AG04449 (cell line): ENCODE measurements at regions not wholly inside any gene's neighbourhood (a gene's known extent, or its start where the extent isn't known, plus 50 kb on each side); places are given as distances from the start of the nearest gene placed in this dataset.
A peak's percentile ranks its signal among the peaks of the same experiment; 100 is the strongest.

Source experiments
- CTCF ChIA-PET: fragments of 350-600 bp; formaldehyde crosslinking; extraction: SDS; loops from one replicate; lab custom pipeline; 2021; ENCODE audit warnings: antibody characterized with exemption; lab: Yijun Ruan, JAX
- POLR2A ChIA-PET: fragments of 400-600, 350-600 bp; formaldehyde crosslinking; extraction: SDS; loops from one replicate; lab custom pipeline; 2020; ENCODE audit warnings: antibody characterized with exemption, inconsistent platforms; lab: Yijun Ruan, JAX
- DNase-seq: peaks from one replicate; pipeline ENCODE4 v3.0.0-alpha.2; 2010; ENCODE audit warnings: low read depth, low spot score
- H3K4me3 ChIP-seq: 2 replicates; pipeline ENCODE4 v1.5.1; 2011; ENCODE audit warnings: low read depth, mild to moderate bottlenecking, control low read depth, low read length
- CTCF ChIP-seq: IDR thresholded peaks from one replicate; pipeline ENCODE4 v1.5.1; 2011; ENCODE audit warnings: mild to moderate bottlenecking, moderate library complexity, low read length, control low read depth, inconsistent platforms; ENCODE audit not compliant: insufficient read depth; ENCODE audit errors: missing control alignments

GRCh38 chr6:27838945-27839625, 73.1 kb downstream of the OR2B2 start:
- DNase-seq, result no peak
- H3K4me3 ChIP-seq, result peak overlapping the region; percentile 70
- CTCF ChIA-PET, result interaction anchor here (1.2 to 8.0 kb wide), 4 partner anchors 20 to 56 kb away, joined by 4 to 58 read pairs (median 10); a partner anchor contains a TSS
- TF ChIP-seq CTCF, result no peak
- POLR2A ChIA-PET, result interaction anchor here (1.0 to 6.6 kb wide), 14 partner anchors 10 to 1716 kb away, joined by 3 to 160 read pairs (median 12); a partner anchor contains a TSS

GRCh38 chr6:27838058-27838944, 73.9 kb downstream of the OR2B2 start:
- TF ChIP-seq CTCF, result no peak

GRCh38 chr6:27837625-27838057, 74.6 kb downstream of the OR2B2 start:
- CTCF ChIA-PET, result interaction anchor here (0.6 to 8.0 kb wide), 9 partner anchors 13 to 1811 kb away, joined by 3 to 58 read pairs (median 5); a partner anchor contains a TSS
- no peak for TF ChIP-seq CTCF
- POLR2A ChIA-PET, result interaction anchor here (0.6 to 6.6 kb wide), 19 partner anchors 10 to 1805 kb away, joined by 3 to 160 read pairs (median 6); a partner anchor contains a TSS
- peak overlapping the region; percentile 77 for H3K4me3 ChIP-seq
- no peak for DNase-seq

More at GRCh38 chr6:27838058-27838944, 73.9 kb downstream of the OR2B2 start:
- H3K4me3 ChIP-seq, result peak overlapping the region; percentile 77
- ChIA-PET POLR2A (interaction anchor here (0.6 to 6.6 kb wide), 21 partner anchors 9 to 1806 kb away, joined by 3 to 160 read pairs (median 6); a partner anchor contains a TSS), CTCF (interaction anchor here (0.6 to 8.0 kb wide), 7 partner anchors 14 to 57 kb away, joined by 3 to 58 read pairs (median 4); a partner anchor contains a TSS)
- DNase-seq, result peak; percentile 98

GRCh38 chr6:27836783-27837624, 75.2 kb downstream of the OR2B2 start:
- POLR2A ChIA-PET, result interaction anchor here (0.7 to 6.6 kb wide), 16 partner anchors 13 to 1804 kb away, joined by 4 to 160 read pairs (median 14); partner anchors contain the start of gene HMGN4
- DNase-seq, result no peak
- TF ChIP-seq CTCF, result no peak
- CTCF ChIA-PET, result interaction anchor here (0.6 to 8.0 kb wide), 11 partner anchors 12 to 1811 kb away, joined by 3 to 58 read pairs (median 5); a partner anchor contains a TSS
- H3K4me3 ChIP-seq, result peak overlapping the region; percentile 77

GRCh38 chr6:27836141-27836782, 75.9 kb downstream of the OR2B2 start:
- no peak for DNase-seq
- ChIA-PET POLR2A (interaction anchor here (0.7 to 6.6 kb wide), 11 partner anchors 12 to 1793 kb away, joined by 3 to 160 read pairs (median 19); partner anchors contain the start of gene HMGN4), CTCF (interaction anchor here (0.6 to 8.0 kb wide), 9 partner anchors 12 to 1810 kb away, joined by 3 to 58 read pairs (median 5); a partner anchor contains a TSS)
- TF ChIP-seq CTCF, result no peak
- peak overlapping the region; percentile 77 for H3K4me3 ChIP-seq
